IPS-15b (cell line): ENCODE measurements at regions not wholly inside any gene's neighbourhood (a gene's known extent, or its start where the extent isn't known, plus 50 kb on each side); places are given as distances from the start of the nearest gene placed in this dataset.

Experiments used
- H3K27me3 ChIP-seq: one replicate; pipeline ENCODE4 v1.6.1; 2013; ENCODE audit warnings: low read length; ENCODE audit not compliant: control insufficient read depth, insufficient read depth
- H3K36me3 ChIP-seq: one replicate; pipeline ENCODE4 v1.6.1; 2013; ENCODE audit warnings: low read length; ENCODE audit not compliant: control insufficient read depth, insufficient read depth
- H3K4me1 ChIP-seq: one replicate; pipeline ENCODE4 v1.6.1; 2013; ENCODE audit warnings: mild to moderate bottlenecking, low read length; ENCODE audit not compliant: control insufficient read depth, insufficient read depth
- H3K4me3 ChIP-seq: one replicate; pipeline ENCODE4 v1.5.1; 2013; ENCODE audit warnings: low read depth, low read length
- H3K9ac ChIP-seq: one replicate; pipeline ENCODE4 v1.6.1; 2013; ENCODE audit warnings: low read depth, mild to moderate bottlenecking, low read length
- H3K9me3 ChIP-seq: one replicate; pipeline ENCODE4 v1.6.1; 2013; ENCODE audit warnings: mild to moderate bottlenecking, low read length; ENCODE audit not compliant: control insufficient read depth, insufficient read depth

DNA sequence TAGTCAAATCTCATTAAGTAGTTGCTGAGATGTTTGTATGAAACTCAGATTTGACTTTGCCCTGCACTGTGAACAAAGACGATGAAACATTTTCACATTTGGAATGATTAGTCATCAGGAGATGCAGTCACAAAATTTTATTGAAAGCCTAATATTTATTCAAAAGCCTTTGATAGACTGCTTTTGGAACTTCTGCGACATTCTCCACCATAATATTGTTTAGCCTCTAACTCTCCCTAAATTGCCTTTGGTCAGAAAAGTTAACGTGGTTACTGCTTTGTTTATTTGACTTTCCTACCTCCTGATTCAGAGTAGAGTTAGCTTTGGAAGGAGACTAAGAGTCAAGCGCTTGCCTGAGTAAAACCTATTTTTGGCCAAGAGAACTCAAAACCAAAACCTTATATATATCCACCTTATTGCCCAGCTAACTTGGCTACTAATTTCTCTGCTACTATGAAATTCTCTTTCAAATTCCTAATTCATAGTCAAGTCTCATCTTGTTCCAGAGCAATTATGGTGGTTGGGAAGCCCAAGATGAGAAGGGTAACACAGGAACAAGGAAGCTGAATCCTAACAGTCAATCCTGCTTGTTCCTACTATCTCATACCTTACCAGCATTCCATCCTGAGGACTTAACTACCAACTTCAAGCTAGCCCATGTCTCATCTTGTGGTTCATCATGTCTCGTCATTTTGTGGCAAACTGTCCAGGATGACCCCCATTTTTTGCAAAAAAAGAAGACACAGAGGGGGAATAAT, 429.6 kb downstream of the USP25 start:
- H3K27me3 ChIP-seq = no peaks in the 10 kb centered on the region
- H3K36me3 ChIP-seq = no peaks in the 10 kb centered on the region
- H3K4me1 ChIP-seq = peaks cover 2% of the 10 kb centered on the region
- no peak overlapping the region for H3K9ac ChIP-seq
- H3K4me3 ChIP-seq = no peak overlapping the region
- H3K9me3 ChIP-seq = no peaks in the 10 kb centered on the region

DNA sequence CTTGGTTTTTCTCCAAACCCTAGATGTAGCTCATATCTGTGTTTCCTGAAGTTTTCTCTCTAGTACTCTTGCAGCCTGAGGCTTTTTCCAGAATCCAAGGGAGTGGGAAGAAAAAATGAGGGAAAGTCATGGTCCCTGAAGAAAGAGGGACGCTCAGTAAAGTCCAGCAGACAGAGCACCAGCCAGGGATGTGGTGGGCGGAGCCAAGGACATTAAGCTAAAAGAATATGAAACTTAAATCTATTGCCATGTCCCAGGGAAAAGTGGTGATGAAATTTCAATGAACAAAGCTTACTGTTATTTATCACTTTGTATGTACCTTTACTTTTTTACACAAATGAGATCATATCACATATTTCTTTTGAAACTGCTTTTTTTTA, 430.2 kb downstream of the USP25 start:
- Histone ChIP-seq H3K4me3 (no peak overlapping the region), H3K9ac (no peak overlapping the region), H3K4me1 (peaks cover 2% of the 10 kb centered on the region), H3K9me3 (no peaks in the 10 kb centered on the region), H3K36me3 (no peaks in the 10 kb centered on the region), H3K27me3 (no peaks in the 10 kb centered on the region)

DNA sequence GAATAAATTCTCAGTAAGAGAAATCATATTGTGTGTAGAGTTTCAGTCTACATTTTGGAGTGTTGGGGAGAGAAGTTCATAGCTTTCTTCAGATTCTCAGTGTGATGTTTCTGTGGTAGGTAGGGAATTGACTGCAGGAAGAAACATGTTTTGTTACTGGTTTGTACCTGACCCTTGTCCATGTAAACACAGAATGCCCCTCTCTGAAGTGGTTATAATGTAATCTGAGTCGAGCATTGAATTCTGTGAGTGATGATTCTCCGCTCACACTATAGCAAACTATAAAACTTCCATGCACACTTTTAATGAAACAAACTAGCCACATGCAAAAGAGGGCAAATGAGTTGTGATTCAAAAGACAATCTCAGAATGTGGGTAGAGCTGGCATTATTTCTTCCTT, 433.2 kb downstream of the USP25 start:
- Histone ChIP-seq H3K36me3 (no peaks in the 10 kb centered on the region), H3K9ac (no peak overlapping the region), H3K27me3 (no peaks in the 10 kb centered on the region), H3K4me1 (no peaks in the 10 kb centered on the region), H3K9me3 (no peaks in the 10 kb centered on the region), H3K4me3 (no peak overlapping the region)

DNA sequence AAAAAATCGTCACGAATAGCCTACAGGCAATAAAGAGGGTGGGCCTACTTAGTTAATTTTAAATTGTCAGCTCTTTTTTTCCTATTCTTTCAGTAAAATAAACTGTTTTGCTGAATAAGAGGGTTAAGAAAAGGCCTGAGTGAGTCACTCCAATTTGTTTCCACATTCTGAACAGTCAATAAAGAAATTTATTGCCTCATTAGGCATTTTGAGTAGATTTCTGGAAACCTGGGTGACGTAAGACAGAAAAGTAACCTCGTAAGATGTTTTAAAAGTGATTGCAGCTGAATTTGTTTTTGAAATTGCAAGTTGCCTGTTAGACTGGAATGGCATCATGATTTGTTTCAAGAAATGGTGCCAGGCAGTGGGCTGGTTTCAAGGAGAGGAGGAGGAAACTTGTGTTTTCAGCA, 439.3 kb downstream of the USP25 start:
- H3K4me3 ChIP-seq = no peak overlapping the region
- no peaks in the 10 kb centered on the region for H3K36me3 ChIP-seq
- H3K4me1 ChIP-seq = no peaks in the 10 kb centered on the region
- H3K9me3 ChIP-seq = no peaks in the 10 kb centered on the region
- no peak overlapping the region for H3K9ac ChIP-seq
- no peaks in the 10 kb centered on the region for H3K27me3 ChIP-seq

DNA sequence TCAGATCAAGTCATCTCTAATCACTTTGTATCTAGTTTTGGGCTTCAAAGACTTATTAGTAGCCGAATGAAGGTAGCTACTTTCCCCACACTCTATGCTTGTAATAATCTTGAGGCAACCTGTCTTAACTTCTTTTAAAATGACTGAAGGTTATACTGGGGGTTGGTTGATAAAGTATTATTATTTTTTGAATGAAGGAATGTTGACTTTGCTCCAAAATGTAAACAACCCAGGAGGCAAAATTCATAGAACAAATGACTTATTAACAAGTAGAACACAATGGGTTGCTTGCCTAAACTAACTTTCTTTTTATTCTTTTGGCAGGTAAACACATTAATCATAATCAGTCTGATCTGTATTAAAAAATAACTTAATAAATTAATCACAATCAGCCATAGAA, 440.0 kb downstream of the USP25 start:
- Histone ChIP-seq H3K9me3 (no peaks in the 10 kb centered on the region), H3K4me3 (no peak overlapping the region), H3K4me1 (no peaks in the 10 kb centered on the region), H3K9ac (no peak overlapping the region), H3K27me3 (no peaks in the 10 kb centered on the region), H3K36me3 (no peaks in the 10 kb centered on the region)

DNA sequence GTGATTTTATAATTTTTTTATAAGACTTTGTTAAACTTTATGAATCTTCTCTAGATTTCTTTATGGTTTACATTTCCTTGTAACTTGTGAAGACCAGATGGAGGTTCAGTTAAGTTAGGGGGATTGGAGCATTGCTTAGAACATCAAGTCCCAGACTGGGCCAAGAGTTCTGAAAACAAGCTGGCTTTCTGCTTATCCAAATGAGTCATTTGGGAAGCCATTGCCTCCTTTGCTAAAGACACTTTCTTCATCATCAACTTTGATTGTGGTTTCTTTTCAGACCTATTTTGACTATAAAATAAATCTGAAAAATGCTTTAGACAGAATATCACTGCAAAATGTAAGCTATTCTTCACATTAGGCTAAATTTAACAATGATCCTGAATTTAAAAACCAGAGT, 446.8 kb downstream of the USP25 start:
- H3K36me3 ChIP-seq = no peaks in the 10 kb centered on the region
- no peaks in the 10 kb centered on the region for H3K4me1 ChIP-seq
- H3K4me3 ChIP-seq = no peak overlapping the region
- H3K9me3 ChIP-seq = no peaks in the 10 kb centered on the region
- H3K27me3 ChIP-seq = no peaks in the 10 kb centered on the region
- H3K9ac ChIP-seq = no peak overlapping the region

DNA sequence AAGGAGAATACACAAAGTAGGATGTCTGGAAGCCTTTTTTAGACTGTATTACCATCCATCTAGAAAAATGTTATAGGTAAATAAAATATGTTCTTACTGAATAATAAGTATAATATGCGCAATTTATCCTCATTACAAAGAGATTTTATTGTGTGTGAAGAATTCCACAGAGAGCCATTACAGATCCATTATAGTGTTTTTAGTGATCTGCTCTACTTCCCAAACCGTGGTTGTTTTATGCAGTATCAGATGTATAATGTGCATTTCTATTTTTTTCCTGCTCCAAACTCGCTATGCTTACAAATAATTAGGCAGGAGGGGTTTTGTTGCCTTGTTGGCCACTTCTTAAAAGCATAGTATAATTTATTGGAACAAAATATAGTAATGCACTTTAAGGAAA, 447.8 kb downstream of the USP25 start:
- no peak overlapping the region for H3K4me3 ChIP-seq

DNA sequence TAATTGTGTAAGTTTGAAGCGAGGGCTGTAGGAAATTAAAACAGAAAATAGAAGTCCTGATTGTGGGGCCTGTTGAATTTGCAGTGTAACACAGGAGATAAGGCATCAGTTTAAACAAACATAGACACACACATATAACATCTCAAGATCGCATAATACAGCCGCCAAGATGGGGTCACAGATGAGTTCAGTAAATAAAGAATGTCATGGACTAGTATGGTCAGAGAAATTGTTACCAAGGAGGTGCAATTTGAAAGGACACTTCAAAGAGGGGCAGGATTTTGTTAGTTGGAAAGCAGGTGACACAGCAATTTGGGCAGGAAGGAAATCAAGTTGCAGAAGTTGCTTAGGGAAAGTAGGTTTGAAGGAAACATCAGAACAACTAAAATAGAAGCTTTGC, 450.0 kb downstream of the USP25 start:
- H3K27me3 ChIP-seq = no peaks in the 10 kb centered on the region
- H3K9ac ChIP-seq = no peak overlapping the region
- H3K4me1 ChIP-seq = no peaks in the 10 kb centered on the region
- no peaks in the 10 kb centered on the region for H3K36me3 ChIP-seq
- no peaks in the 10 kb centered on the region for H3K9me3 ChIP-seq
- no peak overlapping the region for H3K4me3 ChIP-seq

More for the DNA sequence above, 447.8 kb downstream of the USP25 start:
- Histone ChIP-seq H3K36me3 (no peaks in the 10 kb centered on the region), H3K4me1 (no peaks in the 10 kb centered on the region), H3K27me3 (no peaks in the 10 kb centered on the region), H3K9me3 (no peaks in the 10 kb centered on the region), H3K9ac (no peak overlapping the region)

DNA sequence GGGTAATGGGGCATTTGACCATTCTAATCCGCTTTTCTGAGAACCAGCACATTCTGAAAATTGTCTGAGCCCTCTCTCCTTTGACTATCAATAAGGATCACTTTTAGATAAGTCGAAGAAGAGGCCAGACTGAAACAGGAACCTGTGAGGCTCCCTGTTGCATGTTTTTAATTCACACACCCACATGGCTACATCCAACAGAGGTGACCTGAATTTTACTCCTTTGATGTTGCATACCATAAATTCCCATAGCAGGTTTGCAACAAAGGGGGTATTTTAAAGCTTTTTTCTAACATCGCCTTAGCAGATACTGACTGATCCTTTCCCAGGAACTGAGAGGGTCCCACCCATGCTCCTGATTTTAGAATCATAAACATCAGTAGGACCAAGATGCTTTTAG, 450.8 kb downstream of the USP25 start:
- Histone ChIP-seq H3K36me3 (no peaks in the 10 kb centered on the region), H3K4me3 (no peak overlapping the region), H3K4me1 (no peaks in the 10 kb centered on the region), H3K9me3 (no peaks in the 10 kb centered on the region), H3K27me3 (no peaks in the 10 kb centered on the region), H3K9ac (no peak overlapping the region)

DNA sequence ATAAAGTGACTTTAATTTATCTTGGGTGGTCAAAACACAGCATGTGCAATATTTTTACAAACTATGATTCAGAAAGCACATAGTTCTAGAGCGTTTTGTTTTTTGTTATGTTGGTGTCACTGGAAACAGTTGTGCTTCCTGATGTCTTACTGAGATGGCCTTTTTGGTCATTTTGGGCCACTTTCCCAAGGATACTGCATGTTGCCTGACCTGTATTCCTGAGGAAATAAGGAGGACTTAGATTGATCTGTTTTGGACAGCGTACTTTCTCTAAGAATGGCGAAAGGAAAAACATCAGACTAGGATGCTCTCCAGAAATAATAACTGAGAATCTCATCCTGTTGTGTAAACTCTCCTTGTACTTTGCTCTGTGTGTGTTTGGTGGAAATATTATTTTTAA, 451.2 kb downstream of the USP25 start:
- no peak overlapping the region for H3K4me3 ChIP-seq

DNA sequence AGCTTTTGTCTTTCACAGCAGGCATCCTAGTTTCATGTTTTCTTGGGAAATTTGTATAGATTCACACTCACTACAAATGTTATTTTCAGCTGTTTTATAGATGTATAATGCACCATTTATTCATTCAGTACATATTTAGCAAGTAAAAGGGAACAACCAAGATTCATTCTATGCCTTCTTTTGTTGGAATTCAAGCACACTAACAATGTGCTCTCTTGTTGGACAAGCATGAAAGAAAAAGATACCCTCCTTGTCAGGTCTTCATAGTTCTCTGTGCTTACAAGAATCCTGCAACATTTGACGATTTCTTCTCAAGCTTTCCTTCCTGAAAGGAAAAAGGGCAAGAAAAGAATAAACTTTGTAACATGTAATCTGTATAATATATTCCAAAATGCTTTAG, 456.0 kb downstream of the USP25 start:
- H3K9me3 ChIP-seq = no peaks in the 10 kb centered on the region

More for the DNA sequence above, 451.2 kb downstream of the USP25 start:
- H3K27me3 ChIP-seq = no peaks in the 10 kb centered on the region
- no peaks in the 10 kb centered on the region for H3K36me3 ChIP-seq
- no peaks in the 10 kb centered on the region for H3K9me3 ChIP-seq
- H3K9ac ChIP-seq = no peak overlapping the region
- no peaks in the 10 kb centered on the region for H3K4me1 ChIP-seq

DNA sequence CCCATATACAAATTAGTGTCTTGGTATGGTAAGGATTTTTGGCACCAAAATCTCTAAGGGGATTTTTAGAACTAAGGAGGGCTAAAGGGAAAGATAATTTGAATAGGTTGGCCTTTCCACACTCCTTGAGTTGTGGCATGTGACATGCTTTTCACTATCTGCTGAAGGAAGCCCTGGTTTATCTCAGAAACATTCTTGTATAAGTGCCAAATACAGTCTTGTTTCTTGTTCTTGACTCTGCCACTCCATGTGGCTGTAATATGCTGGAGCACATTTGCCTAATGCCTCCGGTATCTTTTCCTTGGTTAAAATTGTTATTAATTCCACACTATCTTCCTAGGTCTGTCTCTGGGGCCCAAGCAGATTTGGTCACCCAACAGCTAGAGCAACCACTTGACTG, 457.0 kb downstream of the USP25 start:
- Histone ChIP-seq H3K9me3 (no peaks in the 10 kb centered on the region), H3K4me3 (no peak overlapping the region), H3K9ac (no peak overlapping the region), H3K4me1 (no peaks in the 10 kb centered on the region), H3K36me3 (no peaks in the 10 kb centered on the region), H3K27me3 (no peaks in the 10 kb centered on the region)

More for the DNA sequence above, 456.0 kb downstream of the USP25 start:
- Histone ChIP-seq H3K36me3 (no peaks in the 10 kb centered on the region), H3K4me3 (no peak overlapping the region), H3K27me3 (no peaks in the 10 kb centered on the region), H3K4me1 (no peaks in the 10 kb centered on the region), H3K9ac (no peak overlapping the region)
